PFSK-1 (cell line): ENCODE measurements at regions not wholly inside any gene's neighbourhood (a gene's known extent, or its start where the extent isn't known, plus 50 kb on each side); places are given as distances from the start of the nearest gene placed in this dataset.

Experiments
- REST ChIP-seq, 2 experiments: IDR thresholded peaks; 2 replicates each; pipeline versions ENCODE4 v1.6.1 to v1.8.0; 2011 to 2012; ENCODE audit warnings: low read depth in 2 of 2, low read length in 2 of 2, control low read depth in 1 of 2, inconsistent platforms in 1 of 2, mild to moderate bottlenecking in 1 of 2, moderate library complexity in 1 of 2; ENCODE audit not compliant: insufficient read depth in 1 of 2
- TAF1 ChIP-seq: IDR thresholded peaks from 2 replicates; pipeline ENCODE4 v1.6.1; 2012; ENCODE audit warnings: low read length, control low read depth, borderline replicate concordance; ENCODE audit not compliant: insufficient read depth

GRCh38 chr10:83965473-83965872 is 173.8 kb upstream of the GHITM start:
- TF ChIP-seq TAF1 (no peak), REST (IDR thresholded peaks at IDR 0.05; ENCODE audit: insufficient read depth in 1 of 2, low read depth in 2 of 2, low read length in 2 of 2) (no peak)
